Colonic mucosa (tissue), 4 donors: ENCODE measurements at regions not wholly inside any gene's neighbourhood (a gene's known extent, or its start where the extent isn't known, plus 50 kb on each side); places are given as distances from the start of the nearest gene placed in this dataset.

Experiments used
- DNase-seq: peaks from one replicate; pipeline ENCODE4 v3.0.0-alpha.2; 2020
- H3K27ac ChIP-seq: fragments of 200-600 bp; one replicate; pipeline ENCODE4 v1.8.0; 2021
- H3K27me3 ChIP-seq: fragments of 200-600 bp; one replicate; pipeline ENCODE4 v1.8.0; 2021
- H3K36me3 ChIP-seq: fragments of 200-600 bp; one replicate; pipeline ENCODE4 v1.8.0; 2021
- H3K4me1 ChIP-seq: fragments of 200-600 bp; one replicate; pipeline ENCODE4 v1.8.0; 2021; ENCODE audit warnings: mild to moderate bottlenecking
- H3K4me3 ChIP-seq: fragments of 200-600 bp; one replicate; pipeline ENCODE4 v1.8.0; 2021
- H3K9ac ChIP-seq, 2 donors: one replicate each; pipeline ENCODE4 v1.7.0; 2013; ENCODE audit warnings: control low read depth in 2 of 2, low read depth in 2 of 2, low read length in 2 of 2
- H3K9me3 ChIP-seq: fragments of 200-600 bp; one replicate; pipeline ENCODE4 v1.8.0; 2021
- CTCF ChIP-seq: fragments of 200-600 bp; IDR thresholded peaks from one replicate; pipeline ENCODE4 v1.8.0; 2022; ENCODE audit warnings: antibody characterized with exemption, mild to moderate bottlenecking
- intact Hi-C: fragments of 100-400 bp; cut with DNase I; formaldehyde crosslinking; loops from one replicate; pipeline ENCODE4 v1.14.1; 2022
- donor health status: healthy.
- donor health status: DM: no; HTN: no; CAD: no.
- donor health status: DM: no; HTN: no; CAD: no.

GRCh38 chrX:42948723-42949657 is 171.0 kb upstream of the PPP1R2C start:
- H3K27ac ChIP-seq = no peak overlapping the region
- no peak for TF ChIP-seq CTCF

GRCh38 chrX:42951747-42952146 is 173.8 kb upstream of the PPP1R2C start:
- H3K9me3 ChIP-seq = no peaks in the 10 kb centered on the region

More at GRCh38 chrX:42948723-42949657, 171.0 kb upstream of the PPP1R2C start:
- intact Hi-C loops = no loop called here
- no peak overlapping the region for H3K4me3 ChIP-seq
- no peaks in the 10 kb centered on the region for H3K27me3 ChIP-seq
- no peaks in the 10 kb centered on the region for H3K4me1 ChIP-seq
- H3K36me3 ChIP-seq = no peaks in the 10 kb centered on the region
- no peaks in the 10 kb centered on the region for H3K9me3 ChIP-seq
- no peak for DNase-seq
- no peak overlapping the region for H3K9ac ChIP-seq

GRCh38 chrX:42952621-42953020 is 174.7 kb upstream of the PPP1R2C start:
- no peaks in the 10 kb centered on the region for H3K4me1 ChIP-seq
- H3K36me3 ChIP-seq = no peaks in the 10 kb centered on the region
- H3K27ac ChIP-seq = no peak overlapping the region
- H3K27me3 ChIP-seq = no peaks in the 10 kb centered on the region
- no peak for DNase-seq
- no peaks in the 10 kb centered on the region for H3K9me3 ChIP-seq
- no peak overlapping the region for H3K9ac ChIP-seq
- intact Hi-C loops = no loop called here
- no peak overlapping the region for H3K4me3 ChIP-seq
- TF ChIP-seq CTCF = no peak

More at GRCh38 chrX:42951747-42952146, 173.8 kb upstream of the PPP1R2C start:
- no peaks in the 10 kb centered on the region for H3K27me3 ChIP-seq
- TF ChIP-seq CTCF = no peak
- no peak overlapping the region for H3K4me3 ChIP-seq
- no peak for DNase-seq
- H3K27ac ChIP-seq = no peak overlapping the region
- intact Hi-C loops = no loop called here
- H3K4me1 ChIP-seq = no peaks in the 10 kb centered on the region
- H3K36me3 ChIP-seq = no peaks in the 10 kb centered on the region
- H3K9ac ChIP-seq = no peak overlapping the region

GRCh38 chrX:42954880-42955279 is 176.9 kb upstream of the PPP1R2C start:
- H3K9ac ChIP-seq = no peak overlapping the region
- no peaks in the 10 kb centered on the region for H3K9me3 ChIP-seq
- H3K27me3 ChIP-seq = no peaks in the 10 kb centered on the region
- TF ChIP-seq CTCF = no peak
- no peaks in the 10 kb centered on the region for H3K4me1 ChIP-seq
- DNase-seq = no peak
- intact Hi-C loops = no loop called here
- no peak overlapping the region for H3K27ac ChIP-seq
- no peak overlapping the region for H3K4me3 ChIP-seq
- H3K36me3 ChIP-seq = no peaks in the 10 kb centered on the region

- intact Hi-C loops = no loop called here
- Histone ChIP-seq H3K27ac (no peak overlapping the region), H3K4me1 (no peaks in the 10 kb centered on the region), H3K4me3 (no peak overlapping the region), H3K9me3 (no peaks in the 10 kb centered on the region), H3K27me3 (no peaks in the 10 kb centered on the region), H3K9ac (no peak overlapping the region), H3K36me3 (no peaks in the 10 kb centered on the region)
- TF ChIP-seq CTCF = no peak
- DNase-seq = no peak
Observed at GRCh38 chrX:42955349-42955748, 177.4 kb upstream of the PPP1R2C start.
